ENCODE measurements at regions not wholly inside any gene's neighbourhood (a gene's known extent, or its start where the extent isn't known, plus 50 kb on each side); places are given as distances from the start of the nearest gene placed in this dataset.

GRCh38 chr16:5917436-5918195 lies 820.0 kb upstream of the EEF2KMT start:
- TF ChIP-seq POLR2A (IDR thresholded peaks at IDR 0.05): no peak
- TF ChIP-seq, protein P1, sequence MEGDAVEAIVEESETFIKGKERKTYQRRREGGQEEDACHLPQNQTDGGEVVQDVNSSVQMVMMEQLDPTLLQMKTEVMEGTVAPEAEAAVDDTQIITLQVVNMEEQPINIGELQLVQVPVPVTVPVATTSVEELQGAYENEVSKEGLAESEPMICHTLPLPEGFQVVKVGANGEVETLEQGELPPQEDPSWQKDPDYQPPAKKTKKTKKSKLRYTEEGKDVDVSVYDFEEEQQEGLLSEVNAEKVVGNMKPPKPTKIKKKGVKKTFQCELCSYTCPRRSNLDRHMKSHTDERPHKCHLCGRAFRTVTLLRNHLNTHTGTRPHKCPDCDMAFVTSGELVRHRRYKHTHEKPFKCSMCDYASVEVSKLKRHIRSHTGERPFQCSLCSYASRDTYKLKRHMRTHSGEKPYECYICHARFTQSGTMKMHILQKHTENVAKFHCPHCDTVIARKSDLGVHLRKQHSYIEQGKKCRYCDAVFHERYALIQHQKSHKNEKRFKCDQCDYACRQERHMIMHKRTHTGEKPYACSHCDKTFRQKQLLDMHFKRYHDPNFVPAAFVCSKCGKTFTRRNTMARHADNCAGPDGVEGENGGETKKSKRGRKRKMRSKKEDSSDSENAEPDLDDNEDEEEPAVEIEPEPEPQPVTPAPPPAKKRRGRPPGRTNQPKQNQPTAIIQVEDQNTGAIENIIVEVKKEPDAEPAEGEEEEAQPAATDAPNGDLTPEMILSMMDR (IDR thresholded peaks at IDR 0.05): no peak
